Middle frontal gyrus (tissue), 1 donor: ENCODE measurements at regions not wholly inside any gene's neighbourhood (a gene's known extent, or its start where the extent isn't known, plus 50 kb on each side); places are given as distances from the start of the nearest gene placed in this dataset.

Source experiments
- DNase-seq: peaks from one replicate; pipeline ENCODE4 v3.0.0-alpha.2; 2015; ENCODE audit warnings: low spot score; ENCODE audit errors: extremely low spot score

- no peak for DNase-seq
These were observed 179.0 kb upstream of the ADO start for GRCh38 chr10:62625484-62625883.

- DNase-seq, result no peak
These were observed 178.4 kb upstream of the ADO start for GRCh38 chr10:62626079-62626478.

- no peak for DNase-seq
These were observed 177.7 kb upstream of the ADO start for GRCh38 chr10:62626817-62627216.

GRCh38 chr10:62627983-62628382, 176.5 kb upstream of the ADO start:
- DNase-seq, result no peak

GRCh38 chr10:62631241-62631640, 173.3 kb upstream of the ADO start:
- no peak for DNase-seq

- no peak for DNase-seq
These were observed 172.3 kb upstream of the ADO start for GRCh38 chr10:62632071-62632809.

- DNase-seq, result no peak
These were observed 170.5 kb upstream of the ADO start for GRCh38 chr10:62633976-62634375.

- no peak for DNase-seq
These were observed 169.9 kb upstream of the ADO start for GRCh38 chr10:62634576-62634975.

- DNase-seq, result no peak
These were observed 169.4 kb upstream of the ADO start for GRCh38 chr10:62635127-62635526.

GRCh38 chr10:62636825-62637248, 167.7 kb upstream of the ADO start:
- no peak for DNase-seq

GRCh38 chr10:62637249-62638061, 167.1 kb upstream of the ADO start:
- no peak for DNase-seq

GRCh38 chr10:62638062-62638477, 166.4 kb upstream of the ADO start:
- no peak for DNase-seq

GRCh38 chr10:62639144-62639543, 165.4 kb upstream of the ADO start:
- no peak for DNase-seq

- DNase-seq, result no peak
These were observed 164.1 kb upstream of the ADO start for GRCh38 chr10:62640411-62640810.

GRCh38 chr10:62643606-62644587, 160.6 kb upstream of the ADO start:
- DNase-seq, result no peak

GRCh38 chr10:62647375-62648092, 157.0 kb upstream of the ADO start:
- DNase-seq, result no peak

GRCh38 chr10:62648921-62649320, 155.6 kb upstream of the ADO start:
- no peak for DNase-seq

- DNase-seq, result no peak
These were observed 154.1 kb upstream of the ADO start for GRCh38 chr10:62650411-62650810.

- no peak for DNase-seq
These were observed 153.2 kb upstream of the ADO start for GRCh38 chr10:62651341-62651740.

- no peak for DNase-seq
These were observed 152.4 kb upstream of the ADO start for GRCh38 chr10:62652114-62652513.

- no peak for DNase-seq
These were observed 152.0 kb upstream of the ADO start for GRCh38 chr10:62652564-62652963.
